Smooth muscle cell (in vitro differentiated cells): ENCODE measurements at regions not wholly inside any gene's neighbourhood (a gene's known extent, or its start where the extent isn't known, plus 50 kb on each side); places are given as distances from the start of the nearest gene placed in this dataset.
A peak's percentile ranks its signal among the peaks of the same experiment; 100 is the strongest.

Source experiments
- DNase-seq: peaks from one replicate; lab custom pipeline; 2025; ENCODE audit not compliant: unreplicated experiment; lab: John Stamatoyannopoulos, UW
- H2AFZ ChIP-seq: fragments of 200-600 bp; sonication (generic); 2 replicates; pipeline ENCODE4 v1.6.0; 2016; ENCODE audit warnings: antibody characterized with exemption, low read depth, mild to moderate bottlenecking
- H3F3A ChIP-seq: fragments of 200-600 bp; sonication (generic); 2 replicates; pipeline ENCODE4 v1.6.0; 2017; ENCODE audit warnings: antibody characterized with exemption, low read depth
- H3K27ac ChIP-seq: fragments of 200-600 bp; sonication (generic); 2 replicates; pipeline ENCODE4 v1.5.1; 2016; ENCODE audit warnings: low read depth, mild to moderate bottlenecking
- H3K27me3 ChIP-seq: fragments of 200-600 bp; sonication (generic); 2 replicates; pipeline ENCODE4 v1.6.1; 2016; ENCODE audit warnings: low read depth, mild to moderate bottlenecking
- H3K36me3 ChIP-seq: fragments of 200-600 bp; sonication (generic); 2 replicates; pipeline ENCODE4 v1.5.1; 2016; ENCODE audit warnings: low read depth
- H3K4me1 ChIP-seq: fragments of 200-600 bp; sonication (generic); 2 replicates; pipeline ENCODE4 v1.5.1; 2016; ENCODE audit warnings: low read depth
- H3K4me2 ChIP-seq: fragments of 200-600 bp; sonication (generic); 2 replicates; pipeline ENCODE4 v1.6.0; 2016; ENCODE audit warnings: mild to moderate bottlenecking
- H3K4me3 ChIP-seq: fragments of 200-600 bp; sonication (generic); 2 replicates; pipeline ENCODE4 v1.5.1; 2016; ENCODE audit warnings: mild to moderate bottlenecking
- H3K79me2 ChIP-seq: fragments of 200-600 bp; sonication (generic); 2 replicates; pipeline ENCODE4 v1.6.0; 2016; ENCODE audit warnings: low read depth, mild to moderate bottlenecking
- H3K9ac ChIP-seq: fragments of 200-600 bp; sonication (generic); 2 replicates; pipeline ENCODE4 v1.6.0; 2016; ENCODE audit warnings: low read depth
- H3K9me3 ChIP-seq: fragments of 200-600 bp; sonication (generic); replicated peaks from 2 replicates; pipeline ENCODE4 v1.5.1; 2016; ENCODE audit warnings: low read depth
- H4K20me1 ChIP-seq: fragments of 200-600 bp; sonication (generic); 2 replicates; pipeline ENCODE4 v1.6.0; 2016; ENCODE audit warnings: low read depth
- WGBS: methylation state at CpG from one replicate; pipeline ENCODE4 v1.1.7; 2016; ENCODE audit warnings: low lambda C conversion rate; 5-methylcytosine and 5-hydroxymethylcytosine counted together
- TF ChIP-seq, protein P1 (sequence below): fragments of 200-600 bp; sonication (generic); IDR thresholded peaks from 2 replicates; pipeline ENCODE4 v1.5.1; 2017; ENCODE audit warnings: borderline replicate concordance, mild to moderate bottlenecking, antibody characterized with exemption; ENCODE audit not compliant: insufficient read depth, poor library complexity, severe bottlenecking

DNA sequence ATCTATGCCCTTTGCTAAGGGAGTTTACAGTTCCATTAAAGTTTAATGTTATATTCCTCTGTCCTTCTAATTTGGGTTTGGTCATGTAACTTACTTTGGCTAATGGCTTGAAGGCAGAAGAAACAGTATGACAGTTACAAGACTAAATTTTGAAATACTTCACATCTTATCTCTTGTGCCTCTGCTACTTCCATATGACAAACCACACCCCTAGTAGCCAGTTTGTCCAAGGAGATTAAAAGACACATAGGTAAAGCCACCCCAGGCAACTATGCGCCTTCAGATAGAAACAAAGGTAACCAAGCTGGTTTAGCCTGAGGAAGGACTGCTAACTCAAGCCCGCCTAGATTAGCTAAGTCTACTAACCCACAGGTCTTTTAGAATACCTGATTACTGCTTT lies 273.4 kb upstream of the MIR17HG start:
- WGBS, result 92% methylated on average over 2 of the region's 2 CpGs
- Histone ChIP-seq H3K27ac (no peak overlapping the region), H3K27me3 (no peaks in the 10 kb centered on the region), H2AFZ (no peak overlapping the region), H3K4me2 (no peak overlapping the region), H3K4me1 (no peaks in the 10 kb centered on the region), H3K79me2 (no peaks in the 10 kb centered on the region), H3K9me3 (no peaks in the 10 kb centered on the region), H3K36me3 (no peaks in the 10 kb centered on the region), H3K9ac (no peak overlapping the region), H3F3A (no peaks in the 10 kb centered on the region), H4K20me1 (no peaks in the 10 kb centered on the region), H3K4me3 (no peak overlapping the region)
- DNase-seq, result no peak
- TF ChIP-seq, protein P1, sequence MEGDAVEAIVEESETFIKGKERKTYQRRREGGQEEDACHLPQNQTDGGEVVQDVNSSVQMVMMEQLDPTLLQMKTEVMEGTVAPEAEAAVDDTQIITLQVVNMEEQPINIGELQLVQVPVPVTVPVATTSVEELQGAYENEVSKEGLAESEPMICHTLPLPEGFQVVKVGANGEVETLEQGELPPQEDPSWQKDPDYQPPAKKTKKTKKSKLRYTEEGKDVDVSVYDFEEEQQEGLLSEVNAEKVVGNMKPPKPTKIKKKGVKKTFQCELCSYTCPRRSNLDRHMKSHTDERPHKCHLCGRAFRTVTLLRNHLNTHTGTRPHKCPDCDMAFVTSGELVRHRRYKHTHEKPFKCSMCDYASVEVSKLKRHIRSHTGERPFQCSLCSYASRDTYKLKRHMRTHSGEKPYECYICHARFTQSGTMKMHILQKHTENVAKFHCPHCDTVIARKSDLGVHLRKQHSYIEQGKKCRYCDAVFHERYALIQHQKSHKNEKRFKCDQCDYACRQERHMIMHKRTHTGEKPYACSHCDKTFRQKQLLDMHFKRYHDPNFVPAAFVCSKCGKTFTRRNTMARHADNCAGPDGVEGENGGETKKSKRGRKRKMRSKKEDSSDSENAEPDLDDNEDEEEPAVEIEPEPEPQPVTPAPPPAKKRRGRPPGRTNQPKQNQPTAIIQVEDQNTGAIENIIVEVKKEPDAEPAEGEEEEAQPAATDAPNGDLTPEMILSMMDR, result no peak

DNA sequence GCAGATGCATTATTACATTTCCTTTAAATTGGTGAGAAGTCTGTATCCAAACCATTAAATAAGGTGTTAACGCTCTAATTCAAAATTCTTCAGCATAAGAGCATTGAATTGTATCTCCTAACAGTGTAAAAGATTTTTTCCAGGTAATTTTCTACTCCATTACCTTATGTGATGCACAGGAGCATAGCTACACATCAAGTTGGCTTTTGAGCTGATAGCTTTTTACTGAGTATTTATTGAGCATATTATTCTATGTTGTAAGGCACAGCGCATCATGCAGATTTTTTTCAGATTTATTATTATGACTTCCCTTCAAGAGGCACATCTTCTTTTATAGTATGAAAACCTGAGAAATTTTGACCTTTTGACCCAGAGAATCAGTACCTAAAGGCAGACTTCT lies 270.7 kb upstream of the MIR17HG start:
- WGBS, result 96% methylated on average over 2 of the region's 2 CpGs
- no peaks in the 10 kb centered on the region for H3F3A ChIP-seq
- H3K4me2 ChIP-seq, result no peak overlapping the region
- H3K4me1 ChIP-seq, result peaks cover 4% of the 10 kb centered on the region
- H3K9ac ChIP-seq, result no peak overlapping the region
- no peaks in the 10 kb centered on the region for H3K9me3 ChIP-seq
- H3K27me3 ChIP-seq, result no peaks in the 10 kb centered on the region
- H3K79me2 ChIP-seq, result no peaks in the 10 kb centered on the region
- no peak overlapping the region for H2AFZ ChIP-seq
- TF ChIP-seq, protein P1, result no peak
- H3K36me3 ChIP-seq, result no peaks in the 10 kb centered on the region
- H3K27ac ChIP-seq, result no peak overlapping the region
- no peak for DNase-seq
- no peak overlapping the region for H3K4me3 ChIP-seq
- no peaks in the 10 kb centered on the region for H4K20me1 ChIP-seq

DNA sequence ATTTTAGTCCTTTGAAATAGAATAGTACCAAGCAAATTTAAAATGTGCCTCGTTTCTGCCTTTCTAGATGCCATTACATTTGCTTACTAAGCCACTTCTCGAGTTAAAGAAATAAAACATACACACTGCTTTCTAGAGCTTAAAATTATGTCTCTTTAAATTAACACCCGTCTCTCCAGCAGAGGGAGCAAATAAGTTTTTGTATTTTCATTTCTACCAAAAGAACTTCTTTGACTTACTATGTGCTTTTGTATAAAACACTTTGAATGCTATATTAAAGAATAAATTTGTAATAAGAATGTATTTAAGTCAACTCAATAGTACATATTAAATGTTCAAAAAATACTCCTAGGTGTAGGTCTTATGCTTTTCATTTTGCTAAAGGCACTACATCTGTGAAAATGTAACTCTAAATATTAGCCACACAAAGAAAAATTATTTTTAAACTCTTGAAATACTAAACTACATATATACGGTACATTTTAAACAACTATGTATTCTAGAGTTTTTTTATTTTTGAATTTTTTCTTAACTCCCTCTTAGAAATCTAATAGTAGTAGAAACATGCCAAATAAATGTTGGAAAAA lies 269.3 kb upstream of the MIR17HG start:
- DNase-seq, result no peak
- no peaks in the 10 kb centered on the region for H3K36me3 ChIP-seq

More for the DNA sequence above, 269.3 kb upstream of the MIR17HG start:
- no peak overlapping the region for H3K4me2 ChIP-seq
- no peaks in the 10 kb centered on the region for H3K27me3 ChIP-seq
- H3F3A ChIP-seq, result no peaks in the 10 kb centered on the region
- TF ChIP-seq, protein P1, result peak; percentile 62
- H2AFZ ChIP-seq, result peak overlapping the region; percentile 48
- no peaks in the 10 kb centered on the region for H4K20me1 ChIP-seq
- H3K79me2 ChIP-seq, result no peaks in the 10 kb centered on the region
- H3K9me3 ChIP-seq, result no peaks in the 10 kb centered on the region
- H3K4me3 ChIP-seq, result no peak overlapping the region
- WGBS, result 45% methylated on average over 4 of the region's 4 CpGs
- peaks cover 7% of the 10 kb centered on the region for H3K4me1 ChIP-seq
- no peak overlapping the region for H3K27ac ChIP-seq
- H3K9ac ChIP-seq, result no peak overlapping the region
